Activated CD4-positive, alpha-beta memory T cell treated with anti-CD3 and anti-CD28 coated beads, Interleukin-2, amount 10 ng/mL, durations not matched to agents 7 days and 5 days (primary cell): ENCODE measurements at regions not wholly inside any gene's neighbourhood (a gene's known extent, or its start where the extent isn't known, plus 50 kb on each side); places are given as distances from the start of the nearest gene placed in this dataset.

Experiments used
- CTCF ChIA-PET: fragments of 350-600 bp; sonication (Branson Sonifier 250); formaldehyde crosslinking; loops from one replicate; lab custom pipeline; 2021; ENCODE audit warnings: antibody characterized with exemption, inconsistent platforms; lab: Charles Lee
- POLR2A ChIA-PET: fragments of 350-600 bp; sonication (Branson Sonifier 250); formaldehyde crosslinking; loops from one replicate; lab custom pipeline; 2021; ENCODE audit warnings: antibody characterized with exemption; lab: Charles Lee
- DNase-seq: peaks from one replicate; pipeline ENCODE4 v3.0.0-alpha.2; 2020
- H3K27ac Mint-ChIP-seq: one replicate; pipeline ENCODE4 v1.8.0; 2021; ENCODE audit warnings: mild to moderate bottlenecking, mixed read lengths
- H3K27me3 Mint-ChIP-seq: one replicate; pipeline ENCODE4 v1.8.0; 2021; ENCODE audit warnings: mixed read lengths
- H3K36me3 Mint-ChIP-seq: one replicate; pipeline ENCODE4 v1.8.0; 2021; ENCODE audit warnings: low read depth, mixed read lengths
- H3K4me1 Mint-ChIP-seq: one replicate; pipeline ENCODE4 v1.8.0; 2021; ENCODE audit warnings: mixed read lengths
- H3K4me3 Mint-ChIP-seq: one replicate; pipeline ENCODE4 v1.8.0; 2021; ENCODE audit warnings: mild to moderate bottlenecking, mixed read lengths
- H3K9me3 Mint-ChIP-seq: one replicate; pipeline ENCODE4 v1.8.0; 2021; ENCODE audit warnings: mixed read lengths

- CTCF ChIA-PET: no interaction called here
- no peak for DNase-seq
- Mint-ChIP-seq H3K4me3 (no peak overlapping the region), H3K36me3 (no peaks in the 10 kb centered on the region), H3K27me3 (no peaks in the 10 kb centered on the region), H3K4me1 (no peaks in the 10 kb centered on the region), H3K27ac (no peak overlapping the region), H3K9me3 (peaks cover 2% of the 10 kb centered on the region)
- POLR2A ChIA-PET: no interaction called here
Observed at GRCh38 chr2:240359695-240360094, 75.8 kb upstream of the GPC1 start.

- Mint-ChIP-seq H3K4me3 (no peak overlapping the region), H3K27ac (no peak overlapping the region), H3K9me3 (peaks cover 2% of the 10 kb centered on the region), H3K4me1 (no peaks in the 10 kb centered on the region), H3K36me3 (no peaks in the 10 kb centered on the region), H3K27me3 (no peaks in the 10 kb centered on the region)
- ChIA-PET CTCF (no interaction called here), POLR2A (no interaction called here)
- DNase-seq: no peak
Observed at GRCh38 chr2:240360645-240361475, 74.6 kb upstream of the GPC1 start.

- DNase-seq: no peak
- Mint-ChIP-seq H3K4me3 (no peak overlapping the region), H3K27me3 (no peaks in the 10 kb centered on the region), H3K9me3 (peaks cover 2% of the 10 kb centered on the region), H3K4me1 (no peaks in the 10 kb centered on the region), H3K36me3 (no peaks in the 10 kb centered on the region), H3K27ac (no peak overlapping the region)
- POLR2A ChIA-PET: no interaction called here
- CTCF ChIA-PET: no interaction called here
Observed at GRCh38 chr2:240362216-240362755, 73.2 kb upstream of the GPC1 start.

- peaks cover 2% of the 10 kb centered on the region for H3K9me3 Mint-ChIP-seq
- H3K4me1 Mint-ChIP-seq: no peaks in the 10 kb centered on the region
- no peak overlapping the region for H3K27ac Mint-ChIP-seq
- POLR2A ChIA-PET: no interaction called here
- DNase-seq: no peak
- CTCF ChIA-PET: no interaction called here
- no peak overlapping the region for H3K4me3 Mint-ChIP-seq
- no peaks in the 10 kb centered on the region for H3K36me3 Mint-ChIP-seq
- no peaks in the 10 kb centered on the region for H3K27me3 Mint-ChIP-seq
Observed at GRCh38 chr2:240362826-240363745, 72.4 kb upstream of the GPC1 start.

- no peak for DNase-seq
- no peaks in the 10 kb centered on the region for H3K4me1 Mint-ChIP-seq
- H3K27ac Mint-ChIP-seq: no peak overlapping the region
- ChIA-PET POLR2A (no interaction called here), CTCF (no interaction called here)
- no peaks in the 10 kb centered on the region for H3K27me3 Mint-ChIP-seq
- H3K36me3 Mint-ChIP-seq: no peaks in the 10 kb centered on the region
- H3K9me3 Mint-ChIP-seq: peaks cover 2% of the 10 kb centered on the region
- no peak overlapping the region for H3K4me3 Mint-ChIP-seq
Observed at GRCh38 chr2:240363746-240364581, 71.5 kb upstream of the GPC1 start.

GRCh38 chr2:240364582-240364960 lies 70.9 kb upstream of the GPC1 start:
- ChIA-PET POLR2A (no interaction called here), CTCF (no interaction called here)
- no peak for DNase-seq
- Mint-ChIP-seq H3K27ac (no peak overlapping the region), H3K27me3 (no peaks in the 10 kb centered on the region), H3K4me1 (no peaks in the 10 kb centered on the region), H3K36me3 (no peaks in the 10 kb centered on the region), H3K4me3 (no peak overlapping the region), H3K9me3 (peaks cover 2% of the 10 kb centered on the region)

GRCh38 chr2:240364961-240365775 lies 70.3 kb upstream of the GPC1 start:
- peaks cover 2% of the 10 kb centered on the region for H3K9me3 Mint-ChIP-seq
- ChIA-PET POLR2A (no interaction called here), CTCF (no interaction called here)
- no peaks in the 10 kb centered on the region for H3K27me3 Mint-ChIP-seq
- H3K4me1 Mint-ChIP-seq: no peaks in the 10 kb centered on the region
- no peak for DNase-seq
- no peak overlapping the region for H3K27ac Mint-ChIP-seq
- no peak overlapping the region for H3K4me3 Mint-ChIP-seq
- H3K36me3 Mint-ChIP-seq: no peaks in the 10 kb centered on the region

GRCh38 chr2:240365971-240366471 lies 69.4 kb upstream of the GPC1 start:
- CTCF ChIA-PET: no interaction called here
- DNase-seq: no peak
- H3K27me3 Mint-ChIP-seq: no peaks in the 10 kb centered on the region
- no peak overlapping the region for H3K4me3 Mint-ChIP-seq
- H3K4me1 Mint-ChIP-seq: no peaks in the 10 kb centered on the region
- H3K9me3 Mint-ChIP-seq: no peaks in the 10 kb centered on the region
- no peak overlapping the region for H3K27ac Mint-ChIP-seq
- H3K36me3 Mint-ChIP-seq: no peaks in the 10 kb centered on the region
- POLR2A ChIA-PET: no interaction called here

- no peaks in the 10 kb centered on the region for H3K36me3 Mint-ChIP-seq
Observed at GRCh38 chr2:240366901-240367300, 68.6 kb upstream of the GPC1 start.

GRCh38 chr2:240367721-240368120 lies 67.7 kb upstream of the GPC1 start:
- Mint-ChIP-seq H3K9me3 (no peaks in the 10 kb centered on the region), H3K27ac (no peak overlapping the region), H3K4me1 (no peaks in the 10 kb centered on the region), H3K36me3 (no peaks in the 10 kb centered on the region), H3K27me3 (no peaks in the 10 kb centered on the region), H3K4me3 (no peak overlapping the region)
- ChIA-PET CTCF (no interaction called here), POLR2A (no interaction called here)
- no peak for DNase-seq

More at GRCh38 chr2:240366901-240367300, 68.6 kb upstream of the GPC1 start:
- no peak overlapping the region for H3K27ac Mint-ChIP-seq
- H3K27me3 Mint-ChIP-seq: no peaks in the 10 kb centered on the region
- ChIA-PET POLR2A (no interaction called here), CTCF (no interaction called here)
- DNase-seq: no peak
- no peaks in the 10 kb centered on the region for H3K4me1 Mint-ChIP-seq
- H3K9me3 Mint-ChIP-seq: no peaks in the 10 kb centered on the region
- H3K4me3 Mint-ChIP-seq: no peak overlapping the region

GRCh38 chr2:240368781-240369331 lies 66.6 kb upstream of the GPC1 start:
- CTCF ChIA-PET: no interaction called here
- no peak for DNase-seq
- Mint-ChIP-seq H3K4me1 (no peaks in the 10 kb centered on the region), H3K36me3 (no peaks in the 10 kb centered on the region), H3K9me3 (no peaks in the 10 kb centered on the region), H3K4me3 (no peak overlapping the region), H3K27ac (no peak overlapping the region), H3K27me3 (no peaks in the 10 kb centered on the region)
- POLR2A ChIA-PET: no interaction called here

- Mint-ChIP-seq H3K4me3 (no peak overlapping the region), H3K4me1 (no peaks in the 10 kb centered on the region), H3K36me3 (no peaks in the 10 kb centered on the region), H3K27me3 (no peaks in the 10 kb centered on the region), H3K27ac (no peak overlapping the region), H3K9me3 (no peaks in the 10 kb centered on the region)
- no peak for DNase-seq
- CTCF ChIA-PET: no interaction called here
- POLR2A ChIA-PET: no interaction called here
Observed at GRCh38 chr2:240369335-240369734, 66.1 kb upstream of the GPC1 start.
